HFFc6 (cell line): ENCODE measurements at regions not wholly inside any gene's neighbourhood (a gene's known extent, or its start where the extent isn't known, plus 50 kb on each side); places are given as distances from the start of the nearest gene placed in this dataset.

Source experiments
- DNase-seq: peaks from one replicate; pipeline ENCODE4 v3.0.0-alpha.2; 2018
- H3K27ac Mint-ChIP-seq: 2 replicates; pipeline ENCODE4 v1.8.0; 2020; ENCODE audit warnings: mild to moderate bottlenecking, mixed read lengths
- H3K27me3 Mint-ChIP-seq: 2 replicates; pipeline ENCODE4 v1.8.0; 2021; ENCODE audit warnings: mild to moderate bottlenecking, moderate library complexity, mixed read lengths; ENCODE audit not compliant: insufficient read depth
- H3K36me3 Mint-ChIP-seq: 2 replicates; pipeline ENCODE4 v1.8.0; 2021; ENCODE audit warnings: low read depth, mixed read lengths
- H3K4me1 Mint-ChIP-seq: 2 replicates; pipeline ENCODE4 v1.8.0; 2020; ENCODE audit warnings: low read depth, mixed read lengths
- H3K4me3 Mint-ChIP-seq: 2 replicates; pipeline ENCODE4 v1.8.0; 2020; ENCODE audit warnings: mild to moderate bottlenecking, moderate library complexity, mixed read lengths
- H3K9me3 Mint-ChIP-seq: 2 replicates; pipeline ENCODE4 v1.8.0; 2020; ENCODE audit warnings: mild to moderate bottlenecking, mixed read lengths
- CTCF ChIP-seq: fragments of 200-600 bp; sonication (generic); IDR thresholded peaks from 2 replicates; pipeline ENCODE4 v1.5.0; 2021; ENCODE audit warnings: antibody characterized with exemption, mild to moderate bottlenecking

- Mint-ChIP-seq H3K4me1 (no peaks in the 10 kb centered on the region), H3K27me3 (no peaks in the 10 kb centered on the region), H3K9me3 (peaks cover 32% of the 10 kb centered on the region), H3K4me3 (no peak overlapping the region), H3K27ac (no peak overlapping the region), H3K36me3 (peaks cover 7% of the 10 kb centered on the region; the same call in 1 of the 2 replicates)
- no peak for DNase-seq
- TF ChIP-seq CTCF, result no peak
These were observed 255.6 kb upstream of the GRIP1 start for GRCh38 chr12:66934302-66935062.

DNA sequence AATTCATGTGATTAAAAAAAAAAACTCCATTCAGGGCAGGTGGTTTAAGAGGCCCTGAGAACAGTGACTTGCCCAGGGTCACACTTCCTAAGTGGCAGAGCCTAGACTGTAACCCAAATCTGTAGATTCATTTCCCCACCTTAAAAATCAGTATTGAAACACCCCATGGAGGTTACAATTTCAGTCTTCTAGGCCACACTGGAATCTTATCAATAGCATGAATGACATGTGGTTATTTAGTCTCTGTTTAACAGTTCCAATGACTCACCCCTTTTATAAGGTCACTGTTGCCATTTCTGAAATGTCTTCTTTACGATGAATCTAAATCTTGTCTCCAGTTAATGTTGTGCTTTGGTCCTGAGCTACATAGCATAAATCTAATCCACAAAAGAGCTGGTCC is 262.3 kb upstream of the GRIP1 start:
- no peak for TF ChIP-seq CTCF
- Mint-ChIP-seq H3K27me3 (no peaks in the 10 kb centered on the region), H3K4me1 (no peaks in the 10 kb centered on the region), H3K9me3 (peaks cover 45% of the 10 kb centered on the region), H3K4me3 (no peak overlapping the region), H3K36me3 (peaks cover 7% of the 10 kb centered on the region; the same call in 1 of the 2 replicates), H3K27ac (no peak overlapping the region)
- DNase-seq, result no peak

GRCh38 chr12:66942741-66943465 is 264.0 kb upstream of the GRIP1 start:
- no peaks in the 10 kb centered on the region for H3K27me3 Mint-ChIP-seq
- H3K4me3 Mint-ChIP-seq, result no peak overlapping the region
- H3K36me3 Mint-ChIP-seq, result no peaks in the 10 kb centered on the region
- H3K9me3 Mint-ChIP-seq, result peaks cover 44% of the 10 kb centered on the region
- no peak for TF ChIP-seq CTCF
- H3K4me1 Mint-ChIP-seq, result no peaks in the 10 kb centered on the region
- no peak overlapping the region for H3K27ac Mint-ChIP-seq
- DNase-seq, result no peak

GRCh38 chr12:66944365-66944764 is 265.5 kb upstream of the GRIP1 start:
- Mint-ChIP-seq H3K27ac (no peak overlapping the region), H3K9me3 (peaks cover 36% of the 10 kb centered on the region), H3K4me1 (no peaks in the 10 kb centered on the region), H3K27me3 (no peaks in the 10 kb centered on the region), H3K4me3 (no peak overlapping the region), H3K36me3 (no peaks in the 10 kb centered on the region)
- no peak for DNase-seq
- no peak for TF ChIP-seq CTCF

DNA sequence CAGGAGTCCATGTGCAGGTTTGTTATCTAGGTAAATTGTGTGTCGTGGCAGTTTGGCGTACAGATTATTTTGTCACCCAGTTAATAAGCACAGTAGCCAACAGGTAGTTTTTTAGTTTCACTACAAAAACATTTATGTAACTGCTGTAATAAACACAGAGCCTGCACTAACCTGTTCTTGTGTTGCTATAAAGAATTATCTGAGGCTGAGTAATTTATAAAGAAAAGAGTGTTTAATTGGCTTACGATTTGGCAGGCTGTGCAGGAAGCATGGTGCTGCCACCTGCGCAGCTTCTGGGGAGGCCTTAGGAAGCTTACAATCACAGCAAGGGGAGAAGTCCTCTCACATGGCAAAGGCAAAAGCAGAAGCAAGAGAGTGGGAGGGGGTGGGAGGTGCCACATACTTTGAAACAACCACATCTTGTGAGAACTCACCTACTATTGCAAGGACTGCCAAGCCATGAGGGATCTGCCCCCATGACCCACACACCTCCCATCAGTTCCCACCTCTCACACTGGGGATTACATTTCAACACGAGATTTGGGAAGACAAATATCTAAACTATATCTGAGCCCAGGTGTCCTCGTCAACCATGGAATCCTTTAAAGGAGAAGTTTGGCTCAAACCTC is 266.4 kb upstream of the GRIP1 start:
- no peak overlapping the region for H3K27ac Mint-ChIP-seq

More for the DNA sequence above, 266.4 kb upstream of the GRIP1 start:
- H3K9me3 Mint-ChIP-seq, result peaks cover 36% of the 10 kb centered on the region
- no peak for DNase-seq
- no peak overlapping the region for H3K4me3 Mint-ChIP-seq
- H3K4me1 Mint-ChIP-seq, result no peaks in the 10 kb centered on the region
- no peak for TF ChIP-seq CTCF
- H3K36me3 Mint-ChIP-seq, result no peaks in the 10 kb centered on the region
- H3K27me3 Mint-ChIP-seq, result no peaks in the 10 kb centered on the region
